Astrocyte of the spinal cord (primary cell): ENCODE measurements at regions not wholly inside any gene's neighbourhood (a gene's known extent, or its start where the extent isn't known, plus 50 kb on each side); places are given as distances from the start of the nearest gene placed in this dataset.

Experiments
- DNase-seq: peaks from one replicate; pipeline ENCODE4 v3.0.0; 2011; ENCODE audit warnings: low read depth, low spot score
- H3K4me3 ChIP-seq: 2 replicates; pipeline ENCODE4 v1.5.1; 2011; ENCODE audit warnings: low read depth, mild to moderate bottlenecking, low read length, moderate library complexity
- CTCF ChIP-seq: IDR thresholded peaks from 2 replicates; pipeline ENCODE4 v1.5.1; 2012; ENCODE audit warnings: low read depth, mild to moderate bottlenecking, low read length, inconsistent platforms
- in situ Hi-C: cut with HindIII; loops from 2 replicates; pipeline ENCODE4 v1.10.0; 2017; ENCODE audit warnings: low sequenced_read_pairs

- in situ Hi-C loops = no loop called here
- no peak for DNase-seq
- no peak overlapping the region for H3K4me3 ChIP-seq
- no peak for TF ChIP-seq CTCF
Measured at GRCh38 chr6:1037430-1038202, 274.3 kb upstream of the FOXQ1 start.

GRCh38 chr6:1035401-1035800, 276.5 kb upstream of the FOXQ1 start:
- DNase-seq = no peak
- in situ Hi-C loops = no loop called here
- H3K4me3 ChIP-seq = no peak overlapping the region
- no peak for TF ChIP-seq CTCF

GRCh38 chr6:1031720-1032119, 280.2 kb upstream of the FOXQ1 start:
- in situ Hi-C loops = no loop called here
- TF ChIP-seq CTCF = no peak
- no peak overlapping the region for H3K4me3 ChIP-seq
- no peak for DNase-seq

GRCh38 chr6:1029141-1029540, 282.8 kb upstream of the FOXQ1 start:
- in situ Hi-C loops = no loop called here
- no peak for DNase-seq
- H3K4me3 ChIP-seq = no peak overlapping the region
- no peak for TF ChIP-seq CTCF

GRCh38 chr6:1028723-1029122, 283.2 kb upstream of the FOXQ1 start:
- in situ Hi-C loops = no loop called here
- H3K4me3 ChIP-seq = no peak overlapping the region
- no peak for DNase-seq
- no peak for TF ChIP-seq CTCF

- in situ Hi-C loops = no loop called here
- peak; percentile 68 for DNase-seq
- H3K4me3 ChIP-seq = no peak overlapping the region
- TF ChIP-seq CTCF = no peak
Measured at GRCh38 chr6:1027795-1028569, 283.9 kb upstream of the FOXQ1 start.
